ENCODE measurements at regions not wholly inside any gene's neighbourhood (a gene's known extent, or its start where the extent isn't known, plus 50 kb on each side); places are given as distances from the start of the nearest gene placed in this dataset.

DNA sequence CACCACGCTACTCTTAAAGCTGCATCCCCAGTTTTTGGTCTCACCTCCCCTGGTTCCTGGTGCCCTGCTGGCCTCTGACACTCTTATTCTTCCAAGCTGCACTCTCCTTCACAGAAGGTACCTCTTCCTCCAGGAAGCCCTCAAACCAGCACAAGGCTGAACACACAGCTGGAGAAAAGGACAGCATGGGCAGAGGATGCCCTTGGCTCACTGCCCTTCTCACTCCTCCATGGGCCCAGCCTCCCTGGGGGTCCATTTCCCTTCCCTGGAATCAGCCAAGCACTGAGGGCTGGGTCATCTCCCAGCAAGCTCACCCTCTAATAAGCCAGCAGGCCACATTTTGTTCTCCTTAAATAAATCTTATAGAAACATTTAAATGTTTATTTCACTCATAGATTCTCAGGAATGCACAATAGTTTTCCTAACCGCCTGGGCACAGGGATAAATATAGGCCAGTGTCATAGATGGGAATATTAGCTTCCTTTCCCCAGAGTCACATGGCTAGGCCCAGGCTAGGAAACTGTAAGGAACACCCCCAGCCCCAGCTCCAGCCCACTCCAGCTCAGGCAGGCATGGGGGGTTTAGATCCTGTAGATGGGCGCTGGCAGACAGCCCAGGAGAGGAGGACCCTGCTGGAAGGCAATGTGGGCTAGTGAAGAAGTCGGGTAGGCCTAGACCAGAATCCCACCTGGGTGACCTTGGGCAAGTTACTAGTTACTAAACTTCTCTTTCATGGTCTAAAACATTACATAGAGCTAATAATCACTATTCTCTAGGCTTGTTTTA lies 51.5 kb downstream of the IRAG1 start:
- no peak for DNase-seq

DNA sequence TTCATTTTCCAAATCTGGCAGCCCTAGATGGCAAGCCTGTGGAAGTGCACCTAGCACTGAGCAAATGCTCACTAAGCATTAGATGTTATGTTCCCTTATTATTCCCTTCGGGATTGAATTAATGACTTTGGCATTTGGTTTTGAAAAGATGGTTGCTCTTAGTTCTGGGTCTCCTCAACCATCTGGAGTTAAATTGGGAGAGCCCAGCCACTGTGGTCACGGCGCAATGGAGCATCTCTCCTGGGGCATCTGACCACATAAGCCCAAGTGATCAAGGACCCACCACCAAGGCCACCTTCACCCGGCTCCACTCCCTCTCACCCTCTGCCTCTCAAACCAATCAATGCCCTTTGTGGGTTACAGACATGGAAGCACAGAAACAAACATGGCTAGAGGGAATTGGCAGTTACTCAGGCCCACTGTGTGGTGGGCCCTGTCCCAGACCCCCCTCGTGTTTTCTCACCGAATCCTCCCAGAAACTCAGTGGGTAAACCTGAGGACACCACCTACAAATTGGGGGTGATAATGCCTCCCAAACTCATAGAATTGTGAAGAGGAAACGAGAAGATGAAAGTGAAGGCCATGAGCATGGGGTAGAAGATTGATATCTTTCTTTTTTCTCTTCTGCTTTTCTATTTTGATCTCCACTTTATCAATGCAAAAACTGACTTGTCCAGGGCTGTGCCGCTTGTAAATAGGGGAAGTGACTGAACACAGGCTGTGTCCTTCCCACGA lies 52.2 kb downstream of the IRAG1 start:
- no peak for DNase-seq

DNA sequence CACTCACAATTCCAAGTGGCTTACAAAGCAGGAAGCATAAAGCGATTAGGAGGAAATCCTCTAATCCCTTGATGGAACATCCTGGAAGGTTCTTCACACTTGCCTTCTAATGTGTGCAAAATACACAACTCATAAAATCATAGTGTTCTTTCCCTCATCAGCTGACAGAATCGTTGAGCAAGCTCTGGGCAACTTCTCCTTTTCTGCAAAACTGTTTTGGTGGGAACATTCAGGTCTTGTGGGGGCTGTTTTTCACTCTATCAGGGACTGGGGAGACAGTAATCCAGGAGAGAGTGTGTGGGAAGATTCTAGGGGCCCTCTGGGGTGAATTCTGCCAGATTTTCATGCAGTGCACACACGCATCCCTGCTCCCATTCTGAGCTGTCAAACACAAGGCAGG lies 53.2 kb downstream of the IRAG1 start:
- DNase-seq: no peak

DNA sequence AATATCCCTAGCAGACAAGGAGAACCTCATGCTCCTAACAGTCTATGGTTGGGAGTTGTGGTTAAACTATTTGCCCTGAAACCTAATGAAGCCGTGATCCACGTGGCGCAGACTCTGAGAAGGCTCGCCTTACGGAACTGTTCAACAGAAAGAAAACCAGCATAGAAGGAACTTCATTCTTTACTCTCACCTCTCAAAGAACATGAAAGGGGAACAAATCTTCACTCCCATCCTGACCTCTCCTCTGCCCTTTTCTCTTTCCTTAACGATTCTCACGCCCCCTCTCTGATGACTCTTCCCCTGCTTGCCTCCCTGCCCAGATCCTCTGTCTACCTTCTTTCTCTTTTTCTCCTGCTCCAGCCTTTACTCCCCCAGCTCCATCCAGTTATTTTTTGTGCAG lies 54.2 kb downstream of the IRAG1 start:
- no peak for DNase-seq

DNA sequence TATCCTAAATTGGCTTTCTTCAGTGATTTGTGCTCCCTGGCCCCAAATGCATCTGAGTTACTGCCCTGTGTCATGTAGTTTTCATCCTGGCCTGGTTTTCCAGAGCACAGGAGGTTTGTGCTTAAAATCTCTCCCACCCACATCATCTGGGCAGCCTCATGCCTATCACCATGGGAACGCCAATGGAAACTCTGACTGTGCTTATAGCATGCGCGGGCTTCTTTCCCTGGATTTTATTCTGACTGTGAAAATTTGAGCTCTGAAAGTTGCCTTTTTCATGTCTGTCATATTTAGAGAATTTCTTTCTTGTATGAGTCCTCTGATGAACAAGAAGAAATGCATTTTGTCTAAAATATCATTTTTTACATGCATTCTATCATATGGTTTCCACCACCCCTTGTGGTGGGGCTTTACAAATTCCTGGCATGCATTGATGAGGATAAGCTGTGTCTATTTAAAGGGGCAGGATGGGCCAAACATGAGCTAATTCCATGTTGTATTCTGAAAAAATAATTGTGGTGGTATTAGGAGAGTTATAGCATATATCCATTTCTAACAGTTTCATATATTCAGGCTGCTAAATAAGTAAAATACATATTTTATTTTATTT lies 55.1 kb downstream of the IRAG1 start:
- DNase-seq: peak; percentile 64

DNA sequence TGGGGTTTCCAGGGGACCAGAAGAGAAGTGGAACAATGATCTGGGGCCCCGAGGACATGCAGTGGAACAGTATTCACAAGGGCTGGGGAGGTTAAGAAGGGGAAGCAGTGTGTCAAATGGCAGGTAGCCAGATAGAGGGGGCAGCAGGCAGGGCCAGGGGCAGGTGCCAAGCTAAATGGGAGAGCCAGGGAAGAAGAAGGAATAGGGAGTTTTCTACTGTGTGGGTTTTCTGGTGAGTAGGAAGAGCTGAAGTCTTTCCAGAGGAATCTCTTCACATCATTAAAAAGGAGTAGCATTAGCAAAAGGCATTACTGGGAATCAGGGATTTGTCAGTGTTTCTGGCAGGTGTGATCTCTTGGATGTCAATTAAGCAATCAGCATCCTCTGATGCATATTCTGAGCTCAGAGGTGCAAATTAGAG lies 55.8 kb downstream of the IRAG1 start:
- DNase-seq: no peak

DNA sequence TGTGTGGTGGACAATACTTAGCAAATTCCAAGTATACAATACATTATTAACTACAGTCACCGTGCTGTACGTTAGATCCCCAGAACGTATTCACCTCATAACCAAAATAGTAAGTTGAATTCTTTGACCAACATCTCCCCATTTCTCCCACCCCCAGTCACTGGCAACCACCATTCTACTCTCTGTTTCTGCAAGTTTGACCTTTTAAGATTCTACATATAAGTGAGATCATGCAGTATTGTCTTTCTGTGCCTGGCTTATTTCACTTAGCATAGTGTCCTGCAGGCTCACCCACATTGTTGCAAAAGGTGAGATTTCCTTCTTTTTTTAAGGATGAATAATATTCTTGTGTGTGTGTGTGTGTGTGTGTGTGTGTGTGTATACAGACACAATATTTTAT lies 59.1 kb downstream of the IRAG1 start:
- DNase-seq: no peak

DNA sequence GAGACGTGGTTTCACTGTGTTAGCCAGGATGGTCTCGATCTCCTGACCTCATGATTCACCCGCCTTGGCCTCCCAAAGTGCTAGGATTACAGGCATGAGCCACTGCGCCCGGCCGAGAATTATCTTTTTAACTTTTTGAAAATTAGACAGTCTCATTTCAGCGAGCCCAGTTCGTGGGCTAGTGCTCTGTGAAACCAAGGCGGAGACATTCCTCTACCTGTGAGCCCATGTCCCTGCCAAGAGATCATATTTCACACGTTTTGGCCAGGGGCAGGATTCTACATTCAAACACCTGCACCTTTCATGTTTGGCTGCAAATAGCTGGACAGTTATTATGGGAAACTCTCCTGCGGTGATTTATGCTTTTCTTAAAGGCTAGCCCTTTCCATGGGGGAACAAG lies 60.3 kb downstream of the IRAG1 start:
- no peak for DNase-seq

DNA sequence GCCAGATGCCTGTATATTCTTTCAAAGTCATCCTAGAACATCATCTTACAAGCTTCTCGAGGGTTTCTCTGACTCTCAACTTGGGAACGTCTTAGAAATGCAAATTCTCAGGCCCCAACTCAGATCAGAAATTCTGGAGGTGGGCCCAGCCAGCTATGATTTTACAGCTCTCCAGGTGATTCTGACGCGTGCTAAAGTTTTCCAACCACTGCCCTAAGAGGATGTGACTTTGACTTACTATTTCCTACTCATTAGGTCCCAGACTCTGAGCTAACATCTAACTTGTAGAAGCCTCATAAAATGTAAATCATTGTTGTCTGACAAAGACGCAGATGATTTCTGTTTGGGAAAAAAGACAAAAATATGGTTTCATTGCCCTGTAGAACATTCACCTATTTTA lies 61.1 kb downstream of the IRAG1 start:
- no peak for DNase-seq

DNA sequence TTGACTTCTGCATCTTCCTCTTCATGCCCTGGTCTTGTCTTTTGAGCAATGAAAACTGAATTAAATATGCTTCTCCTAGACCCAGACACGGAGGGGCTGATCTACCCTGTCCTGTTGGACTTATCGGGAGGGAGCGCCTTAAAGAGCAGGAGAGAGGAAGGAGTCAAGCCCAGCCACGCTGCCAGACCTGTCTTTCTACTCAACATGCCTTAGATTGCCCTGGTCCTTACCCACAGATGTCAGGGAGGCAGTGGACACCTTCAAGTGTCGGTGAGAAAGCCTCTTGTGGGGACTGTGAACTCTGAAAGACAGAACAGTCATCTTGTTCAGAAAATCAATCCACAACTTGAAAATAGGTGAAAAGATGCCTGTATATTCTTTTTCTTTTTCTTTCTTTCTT lies 61.8 kb downstream of the IRAG1 start:
- DNase-seq: no peak

DNA sequence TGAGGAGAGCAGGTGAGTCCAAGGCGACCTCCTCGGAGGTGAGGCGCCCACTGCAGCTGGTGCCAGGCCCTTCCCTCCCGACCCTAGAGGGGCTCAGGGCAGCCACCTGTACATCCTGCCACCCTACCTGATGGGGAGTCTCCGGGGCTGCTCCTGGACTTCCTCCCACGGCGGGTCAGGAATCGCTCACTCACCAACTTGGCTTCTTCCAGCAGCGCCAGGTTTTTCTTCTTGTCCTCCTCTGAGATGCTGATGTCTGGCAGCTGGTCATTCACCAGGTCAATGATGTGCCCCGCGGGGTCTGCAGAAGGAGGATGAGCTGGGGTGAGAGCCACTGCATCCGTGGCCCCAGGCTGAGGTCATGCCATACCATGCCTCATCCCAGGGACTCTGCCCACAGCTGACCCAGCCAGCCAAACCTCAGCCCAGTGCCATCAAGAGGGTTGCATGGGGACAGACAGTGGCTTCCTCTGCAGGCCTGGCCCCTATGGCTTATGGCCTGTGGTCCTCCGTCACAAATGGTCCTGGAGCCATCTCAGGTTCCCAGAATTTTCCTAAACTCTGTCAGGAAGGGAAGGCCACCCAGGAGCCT lies 61.0 kb upstream of the LYVE1 start:
- no peak for DNase-seq

DNA sequence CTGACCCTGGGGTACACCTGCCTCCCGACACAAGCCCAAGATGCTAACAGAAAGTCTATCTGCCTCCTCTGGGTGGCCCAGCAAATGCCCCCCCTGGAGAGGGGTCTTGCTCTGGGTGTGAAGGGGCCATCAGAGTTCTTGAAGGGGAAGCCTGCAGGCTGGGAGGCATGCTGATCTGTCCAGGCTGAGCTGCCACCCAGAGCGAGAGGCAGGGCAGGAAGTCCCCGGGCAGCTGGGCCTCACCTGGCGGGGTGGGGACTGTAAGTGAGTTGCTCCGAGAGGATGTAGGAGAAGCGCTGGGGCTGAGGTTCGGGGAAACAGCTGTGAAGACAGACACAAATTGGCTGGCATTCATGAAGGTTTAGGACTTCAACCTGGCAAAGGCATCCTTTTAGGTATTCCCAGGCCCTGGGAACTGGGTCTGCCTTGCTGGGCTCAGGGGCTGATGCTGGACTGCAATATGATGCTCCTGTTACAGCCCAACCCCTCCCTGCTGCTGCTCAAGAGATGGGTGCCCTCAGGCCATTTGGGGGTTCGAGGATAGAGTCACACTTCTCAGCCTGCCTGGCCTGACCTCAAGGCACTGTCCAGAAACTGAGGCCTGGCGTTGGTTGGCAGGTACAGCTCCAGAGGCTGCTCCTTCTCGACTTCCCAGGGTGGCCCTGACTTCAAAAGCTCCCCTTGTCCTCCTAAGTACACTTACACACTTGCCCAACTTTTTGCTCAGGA lies 60.2 kb upstream of the LYVE1 start:
- no peak for DNase-seq

DNA sequence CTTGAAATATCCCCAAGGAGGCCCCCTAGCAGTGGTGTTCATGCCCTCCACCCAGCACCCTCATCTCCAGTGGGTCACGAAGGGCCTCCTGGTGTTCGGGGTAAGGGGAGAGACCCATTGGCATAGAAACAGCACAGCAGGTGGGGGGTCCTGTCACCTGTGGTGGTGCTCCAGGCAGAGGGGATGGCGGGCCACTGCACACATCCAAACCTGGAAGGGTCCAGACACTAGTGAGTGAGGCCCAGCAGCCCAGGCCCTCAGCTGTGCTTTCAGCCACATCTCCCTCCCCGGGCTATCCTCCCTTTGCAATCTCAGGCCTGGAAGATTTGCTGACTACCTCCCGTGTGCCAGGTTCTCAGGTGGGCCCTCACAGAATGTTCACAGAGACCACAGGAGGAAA lies 59.4 kb upstream of the LYVE1 start:
- no peak for DNase-seq

DNA sequence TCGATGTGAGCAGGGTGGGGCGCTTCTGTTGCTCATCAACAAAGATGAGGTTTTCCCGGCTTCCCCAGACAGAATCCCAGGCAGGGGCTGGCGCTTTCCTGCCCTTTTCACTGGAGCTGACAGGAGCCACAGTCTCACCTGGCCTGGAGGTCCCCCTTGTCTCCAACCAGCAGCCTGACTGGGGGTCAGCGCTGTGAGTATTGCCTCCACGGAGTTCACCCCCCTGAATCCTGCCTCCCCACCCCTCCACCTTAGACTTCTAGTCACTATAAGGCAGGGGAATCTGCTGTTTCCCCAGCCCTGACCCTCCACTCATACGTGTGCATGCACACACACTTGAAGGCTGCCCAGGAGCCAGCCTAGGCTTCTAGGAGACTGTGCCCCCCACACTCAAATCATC lies 58.8 kb upstream of the LYVE1 start:
- DNase-seq: no peak

DNA sequence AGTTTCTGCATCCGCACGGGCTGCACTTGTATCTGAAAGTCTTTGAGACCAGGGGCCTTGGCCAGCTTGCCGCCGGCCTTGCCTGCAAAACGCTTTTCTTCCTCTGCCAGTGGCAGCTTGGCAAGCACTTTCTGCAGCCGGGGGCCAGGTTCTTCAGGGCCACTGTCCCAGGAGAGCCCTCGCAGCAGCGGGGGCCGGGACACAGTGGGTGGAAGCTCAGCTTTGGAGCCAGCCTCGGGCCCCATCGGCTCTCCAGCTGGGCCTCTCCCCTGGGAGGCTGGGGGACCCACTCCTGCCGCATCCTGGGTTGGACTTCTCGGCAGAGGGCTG lies 57.5 kb upstream of the LYVE1 start:
- no peak for DNase-seq

DNA sequence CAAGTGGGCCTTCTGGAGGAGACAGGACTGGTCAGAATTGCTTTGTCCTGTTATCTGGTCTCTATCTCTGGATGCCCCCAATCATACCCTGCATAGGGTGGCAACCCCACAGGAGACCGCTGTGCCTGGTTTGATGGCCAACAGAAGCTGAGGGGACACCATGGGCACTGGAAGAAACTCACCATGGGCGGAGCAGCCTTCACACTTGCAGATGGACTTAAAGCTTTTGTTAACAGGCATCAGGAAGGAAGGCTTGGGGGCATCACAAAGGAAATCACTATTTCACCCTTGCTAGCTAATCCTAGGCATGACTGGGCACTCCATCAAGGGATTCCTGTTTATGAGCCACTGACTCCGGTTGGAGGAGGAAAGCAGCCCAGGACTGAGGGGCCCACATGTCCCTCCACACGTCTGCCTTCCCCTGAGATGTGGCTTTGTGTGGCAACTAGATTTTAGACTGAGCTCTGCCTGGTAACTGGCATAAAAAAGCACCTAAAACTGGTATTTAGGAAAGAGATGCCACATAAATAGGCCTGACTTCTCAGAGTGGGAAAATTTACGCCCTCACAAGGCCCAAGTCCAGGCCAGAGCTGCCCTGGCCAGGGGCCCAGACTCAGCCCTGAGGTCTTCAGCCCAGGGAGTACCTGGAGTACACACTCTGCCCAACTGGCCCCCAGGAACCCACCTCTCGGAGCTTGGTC lies 57.0 kb upstream of the LYVE1 start:
- no peak for DNase-seq

DNA sequence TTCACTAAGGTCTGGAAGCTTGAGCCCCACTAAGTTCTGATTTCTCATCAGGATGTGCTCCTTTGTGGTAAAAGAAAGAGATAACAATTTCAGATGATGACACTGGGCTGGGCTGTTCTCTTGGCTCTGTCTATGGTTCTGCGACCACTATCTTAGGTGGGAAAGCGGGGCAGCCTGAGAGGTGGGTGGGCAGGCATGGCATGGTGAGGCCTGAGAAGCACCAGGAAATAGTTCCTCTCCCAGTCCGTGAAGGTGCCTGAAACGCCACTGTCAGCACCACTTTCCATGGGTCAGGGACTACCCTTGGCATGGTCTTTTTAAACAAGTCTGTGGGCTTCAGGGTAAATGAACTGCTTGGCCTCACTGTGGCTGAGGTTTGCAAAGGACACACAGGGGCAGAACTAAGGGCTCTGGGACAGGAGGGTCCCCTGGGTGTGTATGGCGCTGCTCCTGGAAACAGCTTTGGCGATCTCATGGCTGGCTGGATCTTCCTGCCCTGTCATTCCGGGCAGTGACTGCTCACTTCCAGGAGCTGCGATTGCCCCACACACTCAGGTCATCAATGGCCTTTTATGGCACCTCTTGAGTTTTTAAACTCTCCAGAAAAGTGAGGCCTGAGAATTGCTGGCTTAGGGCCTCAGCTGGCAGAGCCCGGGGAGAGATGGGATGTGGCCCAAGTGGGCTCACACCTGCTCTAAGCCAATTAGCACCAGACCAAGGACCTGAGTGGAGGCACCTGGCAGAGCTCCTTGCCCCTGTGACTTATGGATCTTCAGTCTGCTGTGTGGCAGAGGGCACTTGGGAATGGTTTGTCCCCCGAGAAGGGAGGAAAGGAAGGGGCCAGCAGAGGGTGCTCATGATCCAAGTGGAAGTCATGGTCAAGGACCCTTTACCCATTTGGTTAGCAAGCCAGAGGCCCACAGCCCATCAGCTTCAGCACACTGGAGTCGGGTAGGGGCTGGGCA lies 55.6 kb upstream of the LYVE1 start:
- DNase-seq: peak; percentile 34

DNA sequence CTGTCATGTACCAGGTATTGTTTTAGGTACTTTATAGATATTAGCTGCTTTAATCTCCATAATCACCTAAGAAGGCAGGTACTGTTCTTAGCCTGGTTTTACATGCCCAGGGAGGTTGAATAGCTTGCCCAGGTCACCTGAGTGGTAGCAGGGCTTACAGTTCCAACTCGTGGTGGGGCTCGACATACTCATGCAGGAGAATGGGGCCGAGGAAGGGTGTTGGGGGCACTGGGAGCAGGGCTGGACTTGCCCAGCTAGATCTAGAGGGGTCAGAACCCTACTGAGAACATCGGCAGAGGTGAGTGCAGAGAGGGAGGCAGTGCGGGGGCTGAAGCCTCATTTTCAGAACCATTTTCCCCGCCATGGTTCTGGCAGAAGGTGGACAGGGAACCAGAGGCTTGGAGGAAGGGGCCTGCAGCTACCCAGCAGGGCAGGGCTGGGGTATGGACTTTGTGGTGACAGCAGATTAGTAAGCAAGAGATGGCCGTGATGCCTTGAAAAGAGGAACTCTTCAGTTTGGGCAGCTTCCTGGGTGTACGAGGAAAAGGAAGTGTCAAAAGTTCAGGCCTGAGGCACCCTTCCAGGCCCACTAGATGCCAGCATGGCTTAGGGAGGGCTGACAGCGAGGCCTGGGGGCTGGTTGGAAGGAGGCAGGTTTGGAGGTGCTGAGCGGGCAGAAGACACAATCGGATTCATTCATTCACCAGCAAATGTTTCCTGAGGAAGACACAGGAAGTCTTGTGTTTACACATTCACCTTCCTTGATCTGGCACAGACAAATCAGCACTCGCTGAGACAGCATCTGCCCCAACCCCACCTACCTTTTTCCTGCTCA lies 54.7 kb upstream of the LYVE1 start:
- DNase-seq: no peak

DNA sequence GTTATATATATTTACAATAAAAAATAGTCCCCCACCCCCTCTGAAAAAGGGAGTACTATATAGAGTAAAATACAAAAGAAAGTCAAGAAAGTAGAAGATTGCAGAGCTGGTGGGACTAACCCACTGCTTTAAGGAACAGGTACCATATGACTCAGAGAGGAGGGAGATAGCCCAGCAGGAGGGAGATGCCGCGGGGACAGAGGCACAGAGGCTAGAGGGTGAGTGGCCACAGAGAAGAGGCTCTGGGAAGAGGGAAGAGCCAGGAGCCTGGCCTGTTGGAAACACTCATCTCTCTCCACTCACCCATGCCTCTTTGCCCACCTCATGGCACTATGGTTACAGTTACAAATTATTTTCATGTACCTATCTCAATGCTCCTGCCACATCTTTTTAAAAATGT lies 53.6 kb upstream of the LYVE1 start:
- DNase-seq: no peak

DNA sequence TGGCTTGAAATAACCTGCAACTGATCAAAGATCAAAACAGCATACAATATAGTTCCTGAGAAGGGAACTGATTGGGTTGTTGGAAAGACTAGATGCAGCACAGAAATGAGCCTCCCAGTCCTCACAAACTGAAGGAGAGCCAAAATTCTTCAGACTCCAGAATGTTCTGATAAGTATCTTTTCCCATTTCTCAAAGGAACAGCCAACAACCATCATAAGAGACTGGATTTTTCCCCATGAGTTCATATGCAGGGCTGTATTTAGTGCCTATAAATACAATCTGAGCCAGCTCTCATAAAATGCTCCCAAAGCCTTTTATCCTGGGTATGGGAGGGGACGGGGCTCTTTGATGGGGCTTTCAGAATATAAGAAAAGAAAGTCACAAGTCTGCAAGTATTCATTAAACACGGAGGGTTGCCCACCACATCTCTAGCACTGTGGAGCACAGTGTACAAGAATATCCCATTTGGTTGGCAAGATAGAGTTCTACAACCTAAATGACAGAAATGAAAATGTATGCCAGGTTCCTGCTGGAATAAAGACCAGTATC lies 50.7 kb upstream of the LYVE1 start:
- no peak for DNase-seq
